Central memory CD4-positive, alpha-beta T cell (primary cell): ENCODE measurements at regions not wholly inside any gene's neighbourhood (a gene's known extent, or its start where the extent isn't known, plus 50 kb on each side); places are given as distances from the start of the nearest gene placed in this dataset.
"Not testable (repeated sequence)": the region's sequence is repeated elsewhere in the genome, so short reads cannot be mapped to it uniquely, and the experiment has no call there.

Experiments
- DNase-seq: peaks from one replicate; pipeline ENCODE4 v3.0.0; 2022

DNA sequence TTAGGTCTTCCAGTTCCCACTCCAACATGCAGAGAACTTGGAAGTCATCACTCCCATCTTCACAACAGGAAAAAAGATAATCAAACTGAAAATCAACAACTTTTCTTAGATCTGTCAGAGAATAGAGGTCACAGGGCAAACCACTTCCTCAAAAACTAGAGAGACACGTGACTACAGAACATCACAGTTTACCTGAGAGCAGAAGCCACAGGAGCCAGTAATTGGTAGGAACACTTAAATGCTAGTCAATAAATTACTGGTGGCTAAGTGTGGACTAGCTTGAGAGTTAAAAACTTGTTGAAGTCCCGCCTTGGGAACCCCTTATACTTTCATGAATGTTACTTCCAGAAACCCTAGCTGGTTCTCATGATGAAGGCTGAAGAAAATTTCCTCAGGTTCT, 81.1 kb downstream of the THSD1 start:
- not testable (repeated sequence) for DNase-seq

DNA sequence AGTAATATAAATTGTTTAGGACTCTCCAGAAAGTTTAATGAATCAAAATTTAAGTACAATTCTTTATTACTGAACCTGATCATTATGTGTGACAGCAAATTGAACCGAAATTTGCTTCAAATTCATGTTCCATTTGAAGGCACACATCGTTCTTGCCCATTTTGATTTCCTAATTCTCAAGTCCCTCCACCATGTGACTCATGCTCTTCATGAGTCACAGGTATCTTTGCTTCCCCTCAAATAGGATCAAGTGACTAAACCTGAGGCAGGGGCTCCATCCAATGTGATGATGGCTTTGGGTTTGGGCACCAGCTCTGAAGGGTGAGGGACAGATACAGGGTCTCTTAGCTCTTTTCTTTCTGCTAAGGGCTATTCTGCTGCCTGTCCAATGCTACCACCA, 86.1 kb downstream of the THSD1 start:
- no peak for DNase-seq

DNA sequence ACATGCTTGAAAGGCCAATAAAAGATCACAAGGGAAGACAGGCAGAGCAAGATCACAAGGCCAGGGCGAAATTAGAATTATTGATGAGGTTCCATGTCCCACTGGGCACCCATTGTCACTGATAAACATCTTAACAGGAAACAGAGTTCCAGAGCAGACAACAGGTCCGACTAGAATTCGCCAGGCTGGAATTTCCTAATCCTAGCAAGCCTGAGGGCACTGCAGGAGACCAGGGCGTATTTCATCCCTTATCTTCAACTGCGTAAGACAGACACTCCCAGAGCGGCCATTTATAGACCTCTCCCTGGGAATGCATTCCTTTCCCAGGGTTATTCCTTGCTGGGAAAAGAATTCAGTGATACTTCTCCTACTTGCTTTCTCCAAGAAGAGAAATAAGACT, 96.1 kb downstream of the THSD1 start:
- DNase-seq = not testable (repeated sequence)

DNA sequence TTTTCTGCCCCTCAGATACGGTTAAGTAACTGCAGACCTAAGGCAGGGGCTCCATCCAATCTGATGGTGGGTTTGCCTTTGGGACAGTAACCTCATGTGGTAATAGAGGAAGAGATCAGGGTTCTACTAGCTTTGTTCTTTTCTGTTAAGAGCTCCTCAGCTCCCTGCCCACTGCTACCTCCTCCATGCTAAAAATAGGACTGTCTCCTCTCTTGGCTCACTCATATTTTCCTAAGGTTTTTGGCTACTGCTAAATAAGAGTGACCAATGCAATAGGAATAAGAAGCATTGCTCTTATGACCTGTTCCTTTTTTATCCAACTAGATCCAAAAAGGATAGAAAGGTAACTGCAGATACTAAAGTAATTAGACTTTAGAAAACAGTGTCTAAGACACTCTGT, 99.6 kb downstream of the THSD1 start:
- DNase-seq = not testable (repeated sequence)

DNA sequence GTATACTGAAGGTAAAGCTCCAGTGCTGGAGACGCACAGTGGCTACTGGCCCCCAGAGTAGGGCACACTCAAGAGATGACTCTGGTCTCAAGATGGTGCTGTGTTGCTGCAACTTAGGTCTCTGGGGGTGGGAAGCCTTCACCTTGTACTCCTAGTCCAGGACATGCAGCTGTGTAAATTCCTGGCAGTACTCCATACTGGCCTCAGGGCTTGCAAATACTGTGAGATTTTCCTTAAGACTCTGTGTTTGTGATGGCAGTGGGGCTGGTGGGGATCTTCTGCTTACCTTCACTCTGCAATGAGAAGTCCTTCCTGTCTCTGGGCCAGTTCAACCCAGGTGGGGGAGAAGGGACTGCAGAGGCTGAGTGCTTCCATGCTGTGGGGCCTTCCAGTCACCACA, 102.9 kb downstream of the THSD1 start:
- not testable (repeated sequence) for DNase-seq

DNA sequence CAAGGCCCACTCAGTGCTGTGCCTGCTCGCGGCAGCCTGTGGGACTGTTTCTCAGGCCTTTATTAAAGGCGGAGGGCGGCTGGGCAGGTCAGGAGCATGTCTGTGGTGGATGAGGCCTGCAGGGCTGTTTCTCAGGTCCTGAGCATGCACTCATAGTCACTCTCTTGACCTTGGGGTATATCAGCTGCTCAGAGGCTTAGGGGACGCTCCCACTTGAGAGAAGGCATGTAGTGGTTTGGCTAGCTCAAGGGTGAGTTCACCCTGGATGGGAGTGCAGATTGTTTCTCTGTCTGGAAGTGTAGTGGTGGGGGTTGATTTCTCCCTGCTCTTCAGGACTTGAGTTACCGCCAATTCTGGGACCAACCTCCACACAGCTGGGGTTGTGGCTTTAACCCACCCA, 103.3 kb downstream of the THSD1 start:
- not testable (repeated sequence) for DNase-seq

DNA sequence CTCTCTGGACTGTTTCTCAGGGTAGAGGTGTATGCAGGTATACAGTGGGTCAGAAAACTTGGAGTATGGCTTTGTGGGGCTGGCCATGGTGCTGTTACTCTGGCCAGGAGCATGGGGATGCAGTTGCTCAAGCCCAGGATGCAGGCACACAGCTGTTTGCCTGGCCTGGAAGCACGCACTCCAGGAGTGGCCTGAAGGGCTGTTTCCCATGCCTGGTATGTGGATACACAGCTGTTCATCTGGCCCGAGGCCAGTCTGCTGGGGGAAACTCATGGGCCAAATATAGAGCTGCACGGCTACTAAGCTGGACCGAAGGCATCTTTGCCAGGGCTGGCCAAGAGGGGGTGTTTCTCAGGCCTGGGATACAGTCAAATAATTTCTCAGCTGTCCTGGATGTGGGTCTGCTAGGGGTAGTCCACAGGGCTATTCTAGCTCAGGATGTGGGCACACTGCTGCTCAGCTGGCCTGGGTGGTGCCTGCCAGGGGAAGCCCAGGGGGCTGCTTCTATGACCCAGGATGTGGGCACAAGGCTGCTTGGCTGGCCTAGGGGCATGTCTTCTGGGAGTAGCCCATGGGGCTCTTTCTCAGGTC, 104.1 kb downstream of the THSD1 start:
- not testable (repeated sequence) for DNase-seq

DNA sequence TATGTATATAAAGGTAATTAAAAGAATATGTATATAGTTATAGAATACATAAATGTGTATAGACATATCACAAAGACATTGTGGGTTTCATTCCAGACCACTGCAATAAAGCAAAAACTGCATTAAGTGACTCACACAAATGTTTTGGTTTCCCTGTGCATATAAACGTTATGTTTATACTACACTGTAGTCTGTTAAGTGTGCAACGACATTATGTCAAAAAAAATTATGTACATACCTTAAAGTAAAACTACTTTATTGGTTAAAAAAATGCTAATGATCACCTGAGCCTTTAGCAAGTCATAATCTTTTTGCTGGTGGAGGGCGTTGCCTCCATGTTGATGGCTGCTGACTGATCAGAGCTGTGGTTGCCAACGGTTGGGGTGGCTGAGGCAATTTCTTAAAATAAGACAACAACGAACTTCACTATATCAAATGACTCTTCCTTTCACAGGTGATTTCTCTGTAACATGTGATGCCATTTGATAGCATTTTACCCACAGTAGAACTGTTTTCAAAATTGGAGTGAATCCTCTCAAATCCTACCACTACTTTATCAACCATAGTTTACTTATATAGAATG, 107.8 kb downstream of the THSD1 start:
- not testable (repeated sequence) for DNase-seq

DNA sequence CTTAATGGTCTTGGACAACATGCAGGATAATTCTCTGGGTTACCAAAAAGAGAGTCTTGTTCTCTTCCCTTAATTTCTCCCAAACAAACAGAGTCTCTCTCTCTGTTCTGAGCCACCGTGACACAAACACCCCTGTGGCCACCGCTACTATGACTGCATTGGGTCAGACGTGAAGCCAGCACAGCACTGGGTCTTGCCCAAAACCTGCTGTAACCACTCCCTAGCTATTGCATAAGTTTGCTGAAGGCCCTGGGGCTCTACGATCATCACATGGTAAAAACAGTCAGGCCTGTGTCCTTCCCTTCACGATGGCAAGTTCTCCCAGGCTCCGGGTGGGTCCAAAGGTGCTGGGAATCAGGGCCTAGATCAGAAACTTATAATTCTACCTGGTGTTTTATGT, 117.1 kb downstream of the THSD1 start:
- DNase-seq = not testable (repeated sequence)

DNA sequence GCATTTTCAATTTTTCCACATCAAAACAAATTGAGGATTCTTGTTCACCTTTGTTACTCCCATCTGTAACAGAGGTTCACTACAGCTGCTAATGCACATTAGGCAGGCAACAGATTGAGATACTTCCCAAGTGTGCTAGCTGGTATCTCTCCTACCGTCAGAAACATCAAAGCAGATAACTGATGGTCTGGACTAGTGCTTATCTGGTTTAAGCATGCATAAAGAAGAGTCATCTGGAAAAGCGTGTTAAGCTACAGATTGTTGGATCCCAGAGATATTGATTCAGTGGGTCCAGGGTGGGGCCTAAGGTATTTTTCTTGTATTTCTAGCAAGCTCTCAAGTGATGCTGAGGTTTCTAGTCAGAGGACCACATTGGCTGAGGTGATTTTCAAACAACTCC, 122.0 kb upstream of the NEK3 start:
- not testable (repeated sequence) for DNase-seq

DNA sequence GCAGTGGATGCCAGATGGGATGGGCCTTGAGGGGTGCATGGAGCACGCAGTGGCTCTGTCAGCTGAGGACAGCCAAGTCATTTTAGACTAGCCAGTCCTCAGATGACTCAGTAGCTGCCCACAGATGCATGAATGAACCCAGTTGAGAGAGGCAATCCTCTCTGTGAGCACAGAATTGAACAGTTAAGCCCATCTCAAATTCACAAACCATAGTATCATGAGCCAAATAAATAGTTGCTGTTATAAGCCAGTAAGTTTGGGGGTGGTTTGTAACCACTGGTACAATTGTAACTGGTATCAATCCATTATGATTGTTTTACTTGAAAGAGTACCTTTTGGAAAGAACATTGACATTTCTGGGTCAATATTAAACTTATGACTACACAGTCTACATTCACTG, 120.0 kb upstream of the NEK3 start:
- DNase-seq = not testable (repeated sequence)

DNA sequence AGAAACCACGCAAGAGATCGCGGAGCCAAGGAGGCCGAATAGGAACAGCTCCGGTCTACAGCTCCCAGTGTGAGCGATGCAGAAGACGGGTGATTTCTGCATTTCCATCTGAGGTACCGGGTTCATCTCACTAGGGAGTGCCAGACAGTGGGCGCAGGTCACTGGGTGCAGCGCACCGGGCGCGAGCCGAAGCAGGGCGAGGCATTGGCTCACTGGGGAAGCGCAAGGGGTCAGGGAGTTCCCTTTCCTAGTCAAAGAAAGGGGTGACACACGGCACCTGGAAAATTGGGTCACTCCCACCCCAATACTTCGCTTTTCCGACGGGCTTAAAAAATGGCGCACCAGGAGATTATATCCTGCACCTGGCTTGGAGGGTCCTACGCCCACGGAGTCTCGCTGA, 94.9 kb upstream of the NEK3 start:
- not testable (repeated sequence) for DNase-seq

DNA sequence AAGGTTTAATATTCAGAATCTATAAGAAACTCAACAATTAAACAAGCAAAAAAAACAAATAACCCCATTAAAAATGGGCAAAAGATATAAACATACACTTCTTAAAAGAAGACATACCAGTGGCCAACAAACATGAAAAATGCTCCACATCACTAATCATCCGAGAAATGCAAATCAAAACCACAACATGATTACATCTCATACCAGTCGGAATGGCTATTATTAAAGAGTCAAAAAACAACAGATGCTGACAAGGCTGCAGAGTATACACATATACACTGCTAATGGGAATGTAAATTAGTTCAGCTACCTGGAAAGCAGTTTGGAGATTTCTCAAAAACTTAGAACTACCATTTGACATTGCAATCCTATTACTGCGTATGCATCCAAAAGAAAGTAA, 81.4 kb upstream of the NEK3 start:
- not testable (repeated sequence) for DNase-seq

DNA sequence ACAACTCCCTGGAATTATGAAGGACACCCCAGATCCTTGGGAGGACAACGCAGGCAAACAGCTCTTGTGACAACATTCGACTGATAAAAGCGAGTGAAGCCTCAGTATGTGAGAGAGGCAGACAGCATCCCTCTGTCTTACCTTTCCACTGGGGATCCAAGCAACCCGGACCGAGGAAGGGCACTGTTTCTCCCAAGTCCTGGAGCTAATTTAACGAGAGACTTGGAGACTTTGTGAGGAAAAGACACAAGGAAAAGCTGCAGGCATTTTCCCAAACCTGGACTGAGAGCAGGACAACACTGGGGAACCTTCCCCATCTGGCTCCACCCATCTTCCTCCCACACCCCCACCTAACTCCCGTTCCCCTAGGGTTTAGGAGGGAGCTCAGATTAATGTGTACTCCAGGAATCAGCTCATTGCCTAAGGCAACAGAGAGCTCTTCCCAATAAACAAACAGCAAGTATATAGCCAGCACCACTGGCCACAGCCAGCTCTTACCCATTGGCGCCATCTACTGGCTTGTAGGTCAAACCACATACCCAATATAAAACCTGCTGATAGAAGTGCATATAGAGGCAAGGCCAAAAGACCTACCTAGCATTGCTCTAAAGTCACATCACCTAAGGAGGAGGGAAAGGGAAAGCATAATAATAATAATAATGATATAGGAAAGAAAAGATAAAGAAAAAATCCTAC, 76.7 kb upstream of the NEK3 start:
- peak; percentile 38 for DNase-seq

DNA sequence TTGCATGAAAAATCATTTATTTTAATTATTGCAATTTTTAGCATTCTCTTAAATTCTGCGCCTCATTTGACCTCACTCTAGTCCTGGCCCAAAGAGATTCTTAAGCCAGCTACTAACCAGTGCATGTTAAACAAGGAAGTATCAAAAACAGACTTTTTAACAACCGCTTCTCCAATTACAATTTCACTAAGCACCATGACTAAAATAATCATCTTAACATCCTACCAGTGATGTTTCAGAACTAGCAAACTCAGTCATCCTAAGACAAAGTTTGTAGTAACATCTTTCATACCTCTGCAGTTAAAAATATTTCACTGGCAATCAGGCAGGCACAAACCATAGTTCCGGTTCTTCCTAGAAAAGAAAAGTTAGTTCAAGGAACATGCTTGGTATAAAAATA, 75.5 kb upstream of the NEK3 start:
- not testable (repeated sequence) for DNase-seq

DNA sequence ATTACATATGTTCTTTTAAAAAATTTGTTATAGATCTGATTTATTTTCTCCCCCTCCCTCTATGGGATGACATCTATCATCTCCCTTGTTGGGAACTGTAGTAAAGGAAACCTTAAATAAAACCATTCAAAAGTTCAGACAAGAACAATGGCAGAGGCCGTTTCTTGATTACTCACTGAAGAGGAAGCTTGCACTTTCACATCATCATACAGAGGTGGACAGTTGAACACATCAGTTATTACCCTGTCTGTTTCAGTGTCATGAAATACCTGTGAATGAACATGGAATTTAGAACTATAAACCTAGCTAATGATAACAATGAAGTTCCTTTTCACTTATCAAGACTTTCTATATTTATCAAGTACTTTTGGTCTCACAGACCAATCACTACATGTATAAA, 63.7 kb upstream of the NEK3 start:
- DNase-seq = not testable (repeated sequence)

DNA sequence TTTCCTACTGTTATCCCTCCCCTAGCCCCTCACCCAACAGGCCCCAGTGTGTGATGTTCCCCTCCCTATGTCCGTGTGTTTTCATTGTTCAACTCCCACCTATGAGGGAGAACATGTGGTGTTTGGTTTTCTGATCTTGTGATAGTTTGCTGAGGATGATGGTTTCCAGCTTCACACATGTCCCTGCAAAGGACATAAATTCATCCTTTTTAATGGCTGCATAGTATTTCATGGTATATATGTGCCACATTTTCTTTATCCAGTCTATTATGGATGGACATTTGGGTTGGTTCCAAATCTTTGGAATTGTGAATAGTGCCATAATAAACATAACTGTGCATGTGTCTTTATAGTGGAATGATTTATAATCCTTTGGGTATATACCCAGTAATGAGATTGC, 54.5 kb upstream of the NEK3 start:
- not testable (repeated sequence) for DNase-seq

DNA sequence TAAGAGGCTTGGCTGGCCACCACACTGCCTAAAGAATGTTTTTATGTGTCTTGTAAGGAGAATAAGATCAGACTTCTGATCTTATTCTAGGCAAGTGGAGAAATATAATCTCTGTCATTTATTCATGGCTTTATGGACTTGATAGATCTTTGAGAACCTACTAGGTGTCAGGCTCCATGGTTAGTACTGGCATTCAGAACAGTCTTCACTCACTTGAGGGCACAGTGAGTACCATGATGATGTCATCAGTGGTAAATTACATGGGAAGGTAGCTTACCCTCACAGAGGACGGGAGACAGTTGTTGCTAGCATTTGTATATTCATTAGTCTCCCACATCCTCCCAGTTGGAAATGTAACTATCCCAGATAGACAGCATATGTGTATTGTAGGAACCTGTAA, 53.5 kb upstream of the NEK3 start:
- not testable (repeated sequence) for DNase-seq

DNA sequence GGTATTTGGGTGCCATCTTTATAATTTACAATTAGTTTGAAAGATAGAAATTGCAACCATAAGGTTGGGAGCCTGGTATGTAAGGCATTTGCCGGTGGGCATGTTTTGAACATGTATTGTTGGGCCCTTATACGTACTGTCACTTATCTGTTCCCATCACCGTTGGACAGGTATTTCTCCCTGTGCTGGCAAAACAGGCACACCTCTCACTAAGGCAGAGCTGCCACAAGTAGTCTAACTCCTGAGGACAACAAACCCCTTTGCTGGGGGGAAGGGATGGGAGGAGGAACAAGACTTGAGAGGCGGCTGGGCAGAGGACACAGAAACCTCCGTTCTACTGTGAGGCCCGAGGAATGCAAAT, 52.0 kb upstream of the NEK3 start:
- not testable (repeated sequence) for DNase-seq

DNA sequence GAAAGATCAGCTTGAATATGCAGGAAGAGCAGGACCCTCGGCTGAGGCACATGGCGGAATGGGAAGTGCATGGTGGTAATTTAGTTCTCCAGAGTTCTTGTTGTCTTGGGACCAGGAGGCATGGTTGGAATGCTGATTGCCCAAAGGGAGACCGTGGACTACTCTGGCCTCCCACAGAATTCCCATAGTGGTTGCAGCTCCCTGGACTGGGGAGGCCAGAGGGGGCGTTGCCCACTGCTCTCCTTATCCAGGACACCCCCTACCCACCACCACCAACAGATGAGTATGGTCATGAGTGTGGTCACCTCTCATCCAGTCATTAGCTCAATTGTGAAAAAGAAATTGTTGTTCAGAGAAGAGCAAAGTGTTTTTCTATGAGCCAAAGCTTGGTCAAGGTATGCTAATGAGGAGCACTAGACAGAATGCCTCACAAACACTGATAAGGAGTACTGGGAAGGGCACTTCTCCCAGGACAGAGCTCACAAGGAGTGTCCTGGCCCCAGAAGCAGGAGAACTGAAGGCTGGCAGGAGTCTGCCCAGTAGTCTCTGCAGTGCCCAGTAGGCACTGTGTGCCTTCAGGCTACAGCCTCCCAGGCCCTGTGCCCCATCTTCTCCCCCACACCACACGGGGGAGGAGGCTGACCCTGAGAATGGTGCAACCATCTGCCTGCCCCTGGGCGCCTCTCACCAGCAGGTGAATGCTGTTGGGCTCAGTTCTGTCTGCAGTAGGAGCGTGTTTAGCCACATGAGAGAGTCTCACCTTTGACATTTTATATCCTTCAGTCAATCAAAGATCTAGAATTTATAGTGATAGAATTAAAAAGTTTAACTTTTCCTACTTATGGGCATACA, 51.4 kb upstream of the NEK3 start:
- DNase-seq = not testable (repeated sequence)
